SK-N-SH treated with all-trans-retinoic acid at 6 μM for 48 hours (cell line): ENCODE measurements at regions not wholly inside any gene's neighbourhood (a gene's known extent, or its start where the extent isn't known, plus 50 kb on each side); places are given as distances from the start of the nearest gene placed in this dataset.

Experiments used
- BACH2 ChIP-seq: fragments of 250-450 bp; sonication (Bioruptor Pico); IDR thresholded peaks from 2 replicates; pipeline ENCODE4 v1.9.0; 2021; ENCODE audit warnings: mild to moderate bottlenecking, borderline replicate concordance
- CSDC2 ChIP-seq: fragments of 250-450 bp; sonication (Bioruptor Pico); IDR thresholded peaks from 2 replicates; pipeline ENCODE4 v1.5.0; 2020; ENCODE audit warnings: mild to moderate bottlenecking, moderate library complexity
- TCF4 ChIP-seq: fragments of 250-450 bp; sonication (Bioruptor Pico); IDR thresholded peaks from 2 replicates; pipeline ENCODE4 v1.8.0; 2021; ENCODE audit warnings: mild to moderate bottlenecking, moderate library complexity, borderline replicate concordance
- ZC3H10 ChIP-seq: fragments of 250-450 bp; sonication (Bioruptor Pico); IDR thresholded peaks from 2 replicates; pipeline ENCODE4 v1.5.1; 2021; ENCODE audit warnings: mild to moderate bottlenecking, moderate library complexity
- ZFP3 ChIP-seq: fragments of 250-450 bp; sonication (Bioruptor Pico); IDR thresholded peaks from 2 replicates; pipeline ENCODE4 v1.5.0; 2020; ENCODE audit warnings: mild to moderate bottlenecking, moderate library complexity
- ZFP30 ChIP-seq: fragments of 450-650 bp; formaldehyde crosslinking; IDR thresholded peaks from 2 replicates; pipeline ENCODE4 v1.5.0; 2022; ENCODE audit warnings: mild to moderate bottlenecking, moderate library complexity
- ZNF565 ChIP-seq: fragments of 450-650 bp; formaldehyde crosslinking; conservative IDR thresholded peaks from 2 replicates; pipeline ENCODE4 v1.5.0; 2020; ENCODE audit warnings: low read depth, mild to moderate bottlenecking, moderate library complexity
- ZNF8 ChIP-seq: fragments of 450-650 bp; formaldehyde crosslinking; IDR thresholded peaks from 2 replicates; pipeline ENCODE4 v1.5.0; 2020; ENCODE audit warnings: mild to moderate bottlenecking, moderate library complexity
- TF ChIP-seq, protein P1 (sequence below): fragments of 250-450 bp; sonication (Bioruptor Pico); IDR thresholded peaks from 2 replicates; pipeline ENCODE4 v1.8.0; 2020; ENCODE audit warnings: mild to moderate bottlenecking, moderate library complexity, borderline replicate concordance
- TF ChIP-seq, protein P2 (sequence below): fragments of 250-450 bp; sonication (Bioruptor Pico); IDR thresholded peaks from 2 replicates; pipeline ENCODE4 v1.5.1; 2021; ENCODE audit warnings: mild to moderate bottlenecking, moderate library complexity
- TF ChIP-seq, protein P3 (sequence below): fragments of 250-450 bp; sonication (Bioruptor Pico); IDR thresholded peaks from 2 replicates; pipeline ENCODE4 v1.5.1; 2020; ENCODE audit warnings: low read depth, mild to moderate bottlenecking, moderate library complexity
- TF ChIP-seq, protein P4 (sequence below): fragments of 250-450 bp; sonication (Bioruptor Pico); IDR thresholded peaks from 2 replicates; pipeline ENCODE4 v1.5.0; 2020; ENCODE audit warnings: mild to moderate bottlenecking, moderate library complexity

DNA sequence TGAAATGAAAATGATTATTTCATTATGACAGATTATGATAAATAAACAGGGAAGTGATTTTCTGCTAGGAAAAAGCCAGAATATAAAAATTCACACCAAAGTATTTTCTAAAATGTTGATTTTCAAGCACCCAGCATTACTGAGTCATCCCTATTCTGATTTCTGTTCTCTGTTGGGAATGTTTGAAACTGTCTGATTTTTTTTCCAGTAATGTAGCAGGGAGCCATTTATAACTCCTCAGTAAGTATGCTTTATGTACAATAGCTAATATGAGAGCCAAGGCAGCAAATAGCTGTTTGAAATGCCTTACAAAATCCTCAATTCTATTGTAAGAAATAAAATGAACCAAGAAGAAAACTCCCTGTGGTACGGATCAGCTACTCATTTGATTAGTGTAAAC, 471.7 kb upstream of the TYRP1 start:
- TF ChIP-seq ZNF565 (CRISPR knock-in tag) (no peak), ZFP3 (CRISPR knock-in tag) (no peak), CSDC2 (CRISPR knock-in tag) (no peak), TCF4 (CRISPR knock-in tag) (no peak), ZFP30 (CRISPR knock-in tag) (no peak), BACH2 (CRISPR knock-in tag) (no peak), ZNF8 (no peak), ZC3H10 (CRISPR knock-in tag) (no peak)
- TF ChIP-seq, protein P1, sequence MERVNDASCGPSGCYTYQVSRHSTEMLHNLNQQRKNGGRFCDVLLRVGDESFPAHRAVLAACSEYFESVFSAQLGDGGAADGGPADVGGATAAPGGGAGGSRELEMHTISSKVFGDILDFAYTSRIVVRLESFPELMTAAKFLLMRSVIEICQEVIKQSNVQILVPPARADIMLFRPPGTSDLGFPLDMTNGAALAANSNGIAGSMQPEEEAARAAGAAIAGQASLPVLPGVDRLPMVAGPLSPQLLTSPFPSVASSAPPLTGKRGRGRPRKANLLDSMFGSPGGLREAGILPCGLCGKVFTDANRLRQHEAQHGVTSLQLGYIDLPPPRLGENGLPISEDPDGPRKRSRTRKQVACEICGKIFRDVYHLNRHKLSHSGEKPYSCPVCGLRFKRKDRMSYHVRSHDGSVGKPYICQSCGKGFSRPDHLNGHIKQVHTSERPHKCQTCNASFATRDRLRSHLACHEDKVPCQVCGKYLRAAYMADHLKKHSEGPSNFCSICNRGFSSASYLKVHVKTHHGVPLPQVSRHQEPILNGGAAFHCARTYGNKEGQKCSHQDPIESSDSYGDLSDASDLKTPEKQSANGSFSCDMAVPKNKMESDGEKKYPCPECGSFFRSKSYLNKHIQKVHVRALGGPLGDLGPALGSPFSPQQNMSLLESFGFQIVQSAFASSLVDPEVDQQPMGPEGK (CRISPR knock-in tag), result no peak
- TF ChIP-seq, protein P2, sequence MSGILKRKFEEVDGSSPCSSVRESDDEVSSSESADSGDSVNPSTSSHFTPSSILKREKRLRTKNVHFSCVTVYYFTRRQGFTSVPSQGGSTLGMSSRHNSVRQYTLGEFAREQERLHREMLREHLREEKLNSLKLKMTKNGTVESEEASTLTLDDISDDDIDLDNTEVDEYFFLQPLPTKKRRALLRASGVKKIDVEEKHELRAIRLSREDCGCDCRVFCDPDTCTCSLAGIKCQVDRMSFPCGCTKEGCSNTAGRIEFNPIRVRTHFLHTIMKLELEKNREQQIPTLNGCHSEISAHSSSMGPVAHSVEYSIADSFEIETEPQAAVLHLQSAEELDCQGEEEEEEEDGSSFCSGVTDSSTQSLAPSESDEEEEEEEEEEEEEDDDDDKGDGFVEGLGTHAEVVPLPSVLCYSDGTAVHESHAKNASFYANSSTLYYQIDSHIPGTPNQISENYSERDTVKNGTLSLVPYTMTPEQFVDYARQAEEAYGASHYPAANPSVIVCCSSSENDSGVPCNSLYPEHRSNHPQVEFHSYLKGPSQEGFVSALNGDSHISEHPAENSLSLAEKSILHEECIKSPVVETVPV (CRISPR knock-in tag), result no peak
- TF ChIP-seq, protein P3, sequence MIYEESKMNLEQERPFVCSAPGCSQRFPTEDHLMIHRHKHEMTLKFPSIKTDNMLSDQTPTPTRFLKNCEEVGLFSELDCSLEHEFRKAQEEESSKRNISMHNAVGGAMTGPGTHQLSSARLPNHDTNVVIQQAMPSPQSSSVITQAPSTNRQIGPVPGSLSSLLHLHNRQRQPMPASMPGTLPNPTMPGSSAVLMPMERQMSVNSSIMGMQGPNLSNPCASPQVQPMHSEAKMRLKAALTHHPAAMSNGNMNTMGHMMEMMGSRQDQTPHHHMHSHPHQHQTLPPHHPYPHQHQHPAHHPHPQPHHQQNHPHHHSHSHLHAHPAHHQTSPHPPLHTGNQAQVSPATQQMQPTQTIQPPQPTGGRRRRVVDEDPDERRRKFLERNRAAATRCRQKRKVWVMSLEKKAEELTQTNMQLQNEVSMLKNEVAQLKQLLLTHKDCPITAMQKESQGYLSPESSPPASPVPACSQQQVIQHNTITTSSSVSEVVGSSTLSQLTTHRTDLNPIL, result no peak
- TF ChIP-seq, protein P4, sequence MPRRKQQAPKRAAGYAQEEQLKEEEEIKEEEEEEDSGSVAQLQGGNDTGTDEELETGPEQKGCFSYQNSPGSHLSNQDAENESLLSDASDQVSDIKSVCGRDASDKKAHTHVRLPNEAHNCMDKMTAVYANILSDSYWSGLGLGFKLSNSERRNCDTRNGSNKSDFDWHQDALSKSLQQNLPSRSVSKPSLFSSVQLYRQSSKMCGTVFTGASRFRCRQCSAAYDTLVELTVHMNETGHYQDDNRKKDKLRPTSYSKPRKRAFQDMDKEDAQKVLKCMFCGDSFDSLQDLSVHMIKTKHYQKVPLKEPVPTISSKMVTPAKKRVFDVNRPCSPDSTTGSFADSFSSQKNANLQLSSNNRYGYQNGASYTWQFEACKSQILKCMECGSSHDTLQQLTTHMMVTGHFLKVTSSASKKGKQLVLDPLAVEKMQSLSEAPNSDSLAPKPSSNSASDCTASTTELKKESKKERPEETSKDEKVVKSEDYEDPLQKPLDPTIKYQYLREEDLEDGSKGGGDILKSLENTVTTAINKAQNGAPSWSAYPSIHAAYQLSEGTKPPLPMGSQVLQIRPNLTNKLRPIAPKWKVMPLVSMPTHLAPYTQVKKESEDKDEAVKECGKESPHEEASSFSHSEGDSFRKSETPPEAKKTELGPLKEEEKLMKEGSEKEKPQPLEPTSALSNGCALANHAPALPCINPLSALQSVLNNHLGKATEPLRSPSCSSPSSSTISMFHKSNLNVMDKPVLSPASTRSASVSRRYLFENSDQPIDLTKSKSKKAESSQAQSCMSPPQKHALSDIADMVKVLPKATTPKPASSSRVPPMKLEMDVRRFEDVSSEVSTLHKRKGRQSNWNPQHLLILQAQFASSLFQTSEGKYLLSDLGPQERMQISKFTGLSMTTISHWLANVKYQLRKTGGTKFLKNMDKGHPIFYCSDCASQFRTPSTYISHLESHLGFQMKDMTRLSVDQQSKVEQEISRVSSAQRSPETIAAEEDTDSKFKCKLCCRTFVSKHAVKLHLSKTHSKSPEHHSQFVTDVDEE (CRISPR knock-in tag), result no peak
